Gastroesophageal sphincter (tissue), 3 donors: ENCODE measurements at regions not wholly inside any gene's neighbourhood (a gene's known extent, or its start where the extent isn't known, plus 50 kb on each side); places are given as distances from the start of the nearest gene placed in this dataset.

ENCODE experiments used
- POLR2A ChIP-seq, 2 donors: fragments of 450-650 bp; IDR thresholded peaks; one replicate each; pipeline ENCODE4 v1.6.1; 2017; ENCODE audit warnings: antibody characterized with exemption in 2 of 2, mild to moderate bottlenecking in 2 of 2, moderate library complexity in 1 of 2
- TF ChIP-seq, protein P1 (sequence below), 4 experiments: fragments of 200-600 bp in 2 of 4; fragments of 450-650 bp in 2 of 4; sonication (generic) in 1 of 4; IDR thresholded peaks; one replicate each; pipeline ENCODE4 v1.5.1; 2017 to 2019; ENCODE audit warnings: antibody characterized with exemption in 4 of 4, mild to moderate bottlenecking in 2 of 4, moderate library complexity in 2 of 4

GRCh38 chr12:20099395-20100183 lies 268.7 kb upstream of the PDE3A start:
- TF ChIP-seq, protein P1, sequence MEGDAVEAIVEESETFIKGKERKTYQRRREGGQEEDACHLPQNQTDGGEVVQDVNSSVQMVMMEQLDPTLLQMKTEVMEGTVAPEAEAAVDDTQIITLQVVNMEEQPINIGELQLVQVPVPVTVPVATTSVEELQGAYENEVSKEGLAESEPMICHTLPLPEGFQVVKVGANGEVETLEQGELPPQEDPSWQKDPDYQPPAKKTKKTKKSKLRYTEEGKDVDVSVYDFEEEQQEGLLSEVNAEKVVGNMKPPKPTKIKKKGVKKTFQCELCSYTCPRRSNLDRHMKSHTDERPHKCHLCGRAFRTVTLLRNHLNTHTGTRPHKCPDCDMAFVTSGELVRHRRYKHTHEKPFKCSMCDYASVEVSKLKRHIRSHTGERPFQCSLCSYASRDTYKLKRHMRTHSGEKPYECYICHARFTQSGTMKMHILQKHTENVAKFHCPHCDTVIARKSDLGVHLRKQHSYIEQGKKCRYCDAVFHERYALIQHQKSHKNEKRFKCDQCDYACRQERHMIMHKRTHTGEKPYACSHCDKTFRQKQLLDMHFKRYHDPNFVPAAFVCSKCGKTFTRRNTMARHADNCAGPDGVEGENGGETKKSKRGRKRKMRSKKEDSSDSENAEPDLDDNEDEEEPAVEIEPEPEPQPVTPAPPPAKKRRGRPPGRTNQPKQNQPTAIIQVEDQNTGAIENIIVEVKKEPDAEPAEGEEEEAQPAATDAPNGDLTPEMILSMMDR (IDR thresholded peaks at IDR 0.05), result no peak
- TF ChIP-seq POLR2A (IDR thresholded peaks at IDR 0.05), result no peak
